Suprapubic skin (tissue), 3 donors: ENCODE measurements at regions not wholly inside any gene's neighbourhood (a gene's known extent, or its start where the extent isn't known, plus 50 kb on each side); places are given as distances from the start of the nearest gene placed in this dataset.

Source experiments
- EP300 ChIP-seq: sonication (generic); formaldehyde crosslinking; IDR thresholded peaks from one replicate; pipeline ENCODE4 v1.6.1; 2017; ENCODE audit warnings: antibody characterized with exemption
- TF ChIP-seq, protein P1 (sequence below), 2 donors: fragments of 200-600 bp in 1 of 2; fragments of 450-650 bp in 1 of 2; sonication (generic) in 1 of 2; IDR thresholded peaks; one replicate each; pipeline ENCODE4 v1.5.1; 2016 to 2019; ENCODE audit warnings: antibody characterized with exemption in 2 of 2, mild to moderate bottlenecking in 1 of 2, moderate library complexity in 1 of 2

DNA sequence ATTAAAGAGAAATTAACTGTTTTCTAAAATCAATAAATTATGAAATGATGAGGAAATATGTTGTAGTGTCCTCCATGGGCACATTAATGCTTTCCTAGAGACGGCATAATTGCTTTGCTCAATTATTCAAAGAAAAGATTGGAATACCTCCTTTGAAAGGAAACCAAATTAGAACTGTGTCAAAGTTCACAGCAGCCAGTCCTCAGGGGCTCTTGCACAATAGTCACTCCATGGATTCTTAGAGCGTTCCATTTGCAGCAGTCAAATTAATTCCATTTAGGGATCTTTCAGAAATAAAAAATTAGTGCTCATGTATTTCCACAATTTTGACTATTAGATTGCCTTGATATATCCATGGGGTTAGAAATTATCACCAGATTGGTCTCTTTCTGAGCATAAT lies 841.6 kb upstream of the DPPA4 start:
- TF ChIP-seq, protein P1, sequence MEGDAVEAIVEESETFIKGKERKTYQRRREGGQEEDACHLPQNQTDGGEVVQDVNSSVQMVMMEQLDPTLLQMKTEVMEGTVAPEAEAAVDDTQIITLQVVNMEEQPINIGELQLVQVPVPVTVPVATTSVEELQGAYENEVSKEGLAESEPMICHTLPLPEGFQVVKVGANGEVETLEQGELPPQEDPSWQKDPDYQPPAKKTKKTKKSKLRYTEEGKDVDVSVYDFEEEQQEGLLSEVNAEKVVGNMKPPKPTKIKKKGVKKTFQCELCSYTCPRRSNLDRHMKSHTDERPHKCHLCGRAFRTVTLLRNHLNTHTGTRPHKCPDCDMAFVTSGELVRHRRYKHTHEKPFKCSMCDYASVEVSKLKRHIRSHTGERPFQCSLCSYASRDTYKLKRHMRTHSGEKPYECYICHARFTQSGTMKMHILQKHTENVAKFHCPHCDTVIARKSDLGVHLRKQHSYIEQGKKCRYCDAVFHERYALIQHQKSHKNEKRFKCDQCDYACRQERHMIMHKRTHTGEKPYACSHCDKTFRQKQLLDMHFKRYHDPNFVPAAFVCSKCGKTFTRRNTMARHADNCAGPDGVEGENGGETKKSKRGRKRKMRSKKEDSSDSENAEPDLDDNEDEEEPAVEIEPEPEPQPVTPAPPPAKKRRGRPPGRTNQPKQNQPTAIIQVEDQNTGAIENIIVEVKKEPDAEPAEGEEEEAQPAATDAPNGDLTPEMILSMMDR (IDR thresholded peaks at IDR 0.05) = no peak
- TF ChIP-seq EP300 = no peak
